Testis (tissue), 2 donors: ENCODE measurements at regions not wholly inside any gene's neighbourhood (a gene's known extent, or its start where the extent isn't known, plus 50 kb on each side); places are given as distances from the start of the nearest gene placed in this dataset.

Experiments used
- DNase-seq: peaks from one replicate; pipeline ENCODE4 v3.0.0-alpha.2; 2019
- H3K27ac ChIP-seq, 2 donors: fragments of 200-600 bp; sonication (generic); one replicate each; pipeline ENCODE4 v1.5.1; 2019
- H3K27me3 ChIP-seq: fragments of 200-600 bp; sonication (generic); one replicate; pipeline ENCODE4 v1.5.1; 2019
- H3K36me3 ChIP-seq: fragments of 200-600 bp; sonication (generic); one replicate; pipeline ENCODE4 v1.5.1; 2017; ENCODE audit warnings: low read depth; ENCODE audit errors: missing control alignments
- H3K4me1 ChIP-seq: fragments of 200-600 bp; sonication (generic); one replicate; pipeline ENCODE4 v1.5.1; 2019
- H3K4me3 ChIP-seq, 2 donors: fragments of 200-600 bp; sonication (generic); one replicate each; pipeline ENCODE4 v1.5.1; 2017 to 2019
- H3K9me3 ChIP-seq: fragments of 200-600 bp; sonication (generic); one replicate; pipeline ENCODE4 v1.5.1; 2017
- CTCF ChIP-seq, 3 experiments: fragments of 450-650 bp in 2 of 3; fragments of 200-600 bp in 1 of 3; sonication (generic) in 1 of 3; IDR thresholded peaks; one replicate each; pipeline ENCODE4 v1.5.1; 2016 to 2019; ENCODE audit warnings: antibody characterized with exemption in 3 of 3, mild to moderate bottlenecking in 2 of 3, moderate library complexity in 1 of 3
- POLR2A ChIP-seq: fragments of 450-650 bp; IDR thresholded peaks from one replicate; pipeline ENCODE4 v1.6.1; 2017; ENCODE audit warnings: antibody characterized with exemption, mild to moderate bottlenecking, moderate library complexity
- WGBS, 2 donors: methylation state at CpG; one replicate each; pipeline ENCODE4 v1.1.5; 2018; 5-methylcytosine and 5-hydroxymethylcytosine counted together
- intact Hi-C: fragments of 100-400 bp; cut with DNase I; formaldehyde crosslinking; loops from one replicate; pipeline ENCODE4 v1.15.1; 2023; ENCODE audit warnings: low total_unique reads

- 89 to 94% methylated on average over 6 to 9 of the region's 9 CpGs for WGBS, 2 donors
- Histone ChIP-seq H3K9me3 (no peaks in the 10 kb centered on the region), H3K27me3 (no peaks in the 10 kb centered on the region), H3K27ac (no peak overlapping the region), H3K4me3 (no peak overlapping the region), H3K4me1 (peaks cover 6% of the 10 kb centered on the region), H3K36me3 (no peaks in the 10 kb centered on the region)
- no peak for DNase-seq
- intact Hi-C loops: no loop called here
- TF ChIP-seq POLR2A (no peak), CTCF (IDR thresholded peaks at IDR 0.05) (no peak)
Measured at GRCh38 chr20:50367739-50368375, 142.3 kb upstream of the PTPN1 start.

GRCh38 chr20:50368386-50368785 is 141.8 kb upstream of the PTPN1 start:
- DNase-seq: no peak
- no peak for TF ChIP-seq CTCF (IDR thresholded peaks at IDR 0.05)
- WGBS, 2 donors: 84 to 94% methylated on average over 1 of the region's 1 CpG
- no peaks in the 10 kb centered on the region for H3K27me3 ChIP-seq
- H3K9me3 ChIP-seq: no peaks in the 10 kb centered on the region
- H3K36me3 ChIP-seq: no peaks in the 10 kb centered on the region
- H3K27ac ChIP-seq: no peak overlapping the region
- H3K4me1 ChIP-seq: peaks cover 6% of the 10 kb centered on the region
- intact Hi-C loops: no loop called here
- H3K4me3 ChIP-seq: no peak overlapping the region

- H3K4me3 ChIP-seq: no peak overlapping the region
- no peak overlapping the region for H3K27ac ChIP-seq
- no peaks in the 10 kb centered on the region for H3K36me3 ChIP-seq
- TF ChIP-seq POLR2A (no peak), CTCF (IDR thresholded peaks at IDR 0.05) (no peak)
- H3K9me3 ChIP-seq: no peaks in the 10 kb centered on the region
- peaks cover 6% of the 10 kb centered on the region for H3K4me1 ChIP-seq
- no peaks in the 10 kb centered on the region for H3K27me3 ChIP-seq
- DNase-seq: no peak
- WGBS, 2 donors: 83 to 86% methylated on average over 4 of the region's 4 CpGs
- intact Hi-C loops: no loop called here
Measured at GRCh38 chr20:50368813-50369224, 141.4 kb upstream of the PTPN1 start.

GRCh38 chr20:50369225-50370035 is 140.8 kb upstream of the PTPN1 start:
- no peaks in the 10 kb centered on the region for H3K27me3 ChIP-seq
- no peaks in the 10 kb centered on the region for H3K9me3 ChIP-seq
- DNase-seq: no peak
- TF ChIP-seq POLR2A (no peak), CTCF (IDR thresholded peaks at IDR 0.05) (no peak)
- peaks cover 6% of the 10 kb centered on the region for H3K4me1 ChIP-seq
- no peaks in the 10 kb centered on the region for H3K36me3 ChIP-seq
- WGBS, 2 donors: 69 to 79% methylated on average over 11 to 13 of the region's 13 CpGs
- H3K27ac ChIP-seq: no peak overlapping the region
- no peak overlapping the region for H3K4me3 ChIP-seq
- intact Hi-C loops: loop anchor here (10.0 kb wide), 1 partner anchor 175 kb away; the partner anchor contains the start of gene CEBPB
